HG02970 (cell line): ENCODE measurements at regions not wholly inside any gene's neighbourhood (a gene's known extent, or its start where the extent isn't known, plus 50 kb on each side); places are given as distances from the start of the nearest gene placed in this dataset.

Experiments
- ATAC-seq: cut with Tn5 transposase; IDR thresholded peaks from one replicate; pipeline ENCODE4 v1.9.1; 2021; ENCODE audit warnings: mild to moderate bottlenecking, moderate library complexity, moderate number of reproducible peaks; ENCODE audit not compliant: unreplicated experiment, low FRiP score

GRCh38 chr16:61344791-61345190, 691.4 kb downstream of the CDH8 start:
- ATAC-seq: no peak

- ATAC-seq: no peak
These were observed 703.8 kb downstream of the CDH8 start for GRCh38 chr16:61332461-61332860.

DNA sequence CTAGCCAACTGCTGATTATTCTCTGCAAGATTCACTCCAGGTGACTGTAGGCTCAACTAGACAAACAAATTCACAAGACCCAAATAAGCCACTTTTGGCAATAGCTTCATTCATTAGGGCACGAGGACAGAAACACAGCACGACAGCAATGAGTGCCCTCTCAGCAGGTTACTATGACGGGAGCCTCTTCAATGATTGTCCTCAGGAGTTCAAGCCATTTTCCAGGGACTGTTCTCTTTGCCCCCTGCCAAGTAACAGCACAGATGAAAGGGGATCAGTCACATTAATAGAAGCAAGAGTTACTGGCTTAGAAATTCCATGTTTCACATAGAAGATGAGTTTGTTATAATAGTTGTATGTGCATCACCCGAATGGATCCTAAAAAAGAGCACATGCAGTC, 712.2 kb downstream of the CDH8 start:
- no peak for ATAC-seq

- ATAC-seq: no peak
These were observed 712.8 kb downstream of the CDH8 start for GRCh38 chr16:61323456-61323855.

DNA sequence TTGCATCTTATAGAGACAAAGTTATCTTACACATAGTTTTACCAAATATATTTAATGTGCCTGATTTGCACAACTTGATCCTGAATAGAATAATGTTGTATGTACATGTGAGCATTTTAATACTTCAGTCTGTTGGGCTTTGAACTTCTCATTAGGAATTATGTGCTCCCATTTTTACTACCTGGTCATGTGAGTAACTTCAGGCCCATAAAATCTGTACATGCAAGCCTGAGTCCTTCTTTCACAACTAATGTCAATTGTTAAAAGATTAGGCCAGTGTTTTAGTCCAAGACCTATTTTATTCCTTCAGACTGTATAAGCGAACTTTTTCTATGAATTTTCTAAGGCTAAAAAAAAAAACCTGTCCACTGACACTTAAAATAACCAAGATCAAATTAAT, 715.4 kb downstream of the CDH8 start:
- ATAC-seq: no peak

DNA sequence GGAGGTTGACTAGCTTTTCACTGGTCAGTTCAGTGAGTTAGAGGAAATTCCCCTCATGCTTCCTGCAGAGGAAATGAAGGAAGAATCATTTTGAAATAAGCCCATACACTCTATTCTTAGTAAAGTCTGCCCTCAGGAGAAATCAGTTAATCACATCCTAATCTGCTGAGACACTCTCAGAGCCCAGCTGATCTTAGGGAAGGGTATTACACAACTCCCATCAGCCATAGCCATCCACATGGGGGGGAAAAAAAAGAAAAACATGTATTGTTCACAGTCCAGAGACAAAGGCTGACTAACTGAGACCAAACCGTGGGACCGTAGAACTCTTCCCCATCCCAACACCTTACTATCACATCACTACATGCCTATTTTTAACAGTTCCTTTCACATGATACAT, 722.3 kb downstream of the CDH8 start:
- ATAC-seq: no peak

DNA sequence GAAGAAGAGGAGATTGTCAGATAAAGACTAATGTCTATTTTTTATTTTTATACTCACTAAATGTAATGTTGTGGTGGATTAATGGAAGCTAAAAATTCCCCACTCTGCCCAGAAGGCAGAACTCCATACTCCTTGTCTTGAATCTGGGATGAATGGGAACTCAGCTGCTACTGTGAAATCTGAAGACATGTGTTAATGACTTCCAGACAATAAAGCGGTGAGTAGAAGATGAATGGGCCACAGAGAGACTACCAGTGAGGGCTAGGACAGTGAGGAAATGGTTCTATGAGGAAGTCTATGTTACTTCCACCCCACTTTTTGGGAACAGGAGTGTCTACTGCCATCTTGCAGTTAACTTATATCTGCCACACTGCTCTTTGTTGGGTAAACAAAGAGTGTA, 726.9 kb downstream of the CDH8 start:
- ATAC-seq: no peak

DNA sequence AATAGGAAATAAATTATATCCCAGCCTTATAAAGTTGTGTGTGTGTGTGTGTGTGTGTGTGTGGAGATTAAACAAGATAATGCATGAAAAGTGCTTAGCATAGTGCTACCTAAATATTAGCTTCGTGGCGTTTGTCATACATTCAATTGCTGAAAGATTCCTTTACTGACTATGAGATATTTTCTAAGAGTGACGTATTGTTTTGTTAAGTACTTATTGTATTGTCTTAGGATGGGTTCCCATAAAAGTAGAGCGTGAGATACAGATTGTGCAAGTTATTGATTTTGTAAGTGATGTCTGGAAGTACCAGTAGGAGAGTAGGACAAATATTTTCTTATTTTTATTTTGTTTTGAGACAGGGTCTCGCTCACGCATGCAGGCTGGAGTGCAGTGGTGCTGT, 730.0 kb downstream of the CDH8 start:
- no peak for ATAC-seq

GRCh38 chr16:61296814-61297213, 739.4 kb downstream of the CDH8 start:
- ATAC-seq: no peak

DNA sequence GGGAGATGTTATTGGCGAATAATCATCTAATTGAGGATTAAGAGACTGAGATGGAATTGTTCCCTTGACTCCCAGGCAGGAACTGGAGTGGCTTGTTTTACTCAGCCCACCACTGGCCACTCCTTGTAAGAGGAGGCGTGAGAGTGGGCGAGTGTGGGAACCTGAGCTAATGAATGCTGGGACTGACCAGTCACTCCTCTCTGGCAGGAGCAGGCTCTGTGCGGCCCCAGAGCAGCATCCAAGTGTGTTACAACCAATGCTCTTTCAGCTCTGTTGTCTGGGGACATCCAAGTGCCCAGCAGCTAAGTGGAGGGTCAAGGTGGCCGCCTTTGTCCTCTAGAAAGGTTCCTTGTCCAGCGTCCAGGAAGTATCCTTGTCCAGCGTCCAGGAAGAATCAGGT, 739.9 kb downstream of the CDH8 start:
- no peak for ATAC-seq

DNA sequence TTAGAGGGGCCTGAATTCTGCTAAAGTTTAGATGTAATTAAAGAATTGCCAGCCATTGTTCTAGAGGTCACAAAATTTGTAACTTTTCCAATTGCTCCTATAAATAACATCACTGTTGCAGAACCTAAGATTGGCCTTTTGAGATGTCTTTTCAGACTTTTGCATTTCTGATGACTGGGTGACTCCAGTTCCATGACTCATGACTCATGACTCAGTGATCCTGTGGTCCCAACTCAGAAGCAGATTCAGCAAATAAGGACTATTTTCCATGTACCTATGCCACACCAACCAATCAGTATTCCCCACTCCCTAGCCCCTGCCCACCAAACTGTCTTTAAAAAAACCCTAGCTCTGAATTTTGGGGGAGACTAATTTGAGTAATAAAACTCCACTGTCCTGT, 740.9 kb downstream of the CDH8 start:
- ATAC-seq: no peak

- ATAC-seq: no peak
These were observed 747.1 kb downstream of the CDH8 start for GRCh38 chr16:61289141-61289540.

GRCh38 chr16:61277849-61278248, 758.4 kb downstream of the CDH8 start:
- no peak for ATAC-seq

DNA sequence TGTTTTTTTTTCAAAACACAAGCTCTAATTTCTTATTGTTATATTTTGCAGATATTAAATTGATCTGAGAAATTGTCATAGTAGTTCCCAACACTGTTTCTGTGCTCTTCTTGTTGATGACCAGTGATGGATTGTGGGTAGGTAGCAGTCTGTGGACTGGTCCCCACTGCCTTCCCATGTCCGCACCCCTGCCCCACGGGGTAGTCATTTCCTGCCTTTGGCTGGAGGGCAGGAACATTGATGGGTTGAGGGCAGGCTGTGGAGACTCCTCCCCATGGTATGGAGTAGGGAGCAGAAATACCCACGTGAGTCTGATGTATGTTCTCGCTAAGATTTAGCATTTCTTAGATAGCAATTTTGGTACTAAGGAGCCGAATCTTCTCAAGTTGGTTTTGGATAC, 762.0 kb downstream of the CDH8 start:
- no peak for ATAC-seq

GRCh38 chr16:61270726-61271125, 765.5 kb downstream of the CDH8 start:
- no peak for ATAC-seq

DNA sequence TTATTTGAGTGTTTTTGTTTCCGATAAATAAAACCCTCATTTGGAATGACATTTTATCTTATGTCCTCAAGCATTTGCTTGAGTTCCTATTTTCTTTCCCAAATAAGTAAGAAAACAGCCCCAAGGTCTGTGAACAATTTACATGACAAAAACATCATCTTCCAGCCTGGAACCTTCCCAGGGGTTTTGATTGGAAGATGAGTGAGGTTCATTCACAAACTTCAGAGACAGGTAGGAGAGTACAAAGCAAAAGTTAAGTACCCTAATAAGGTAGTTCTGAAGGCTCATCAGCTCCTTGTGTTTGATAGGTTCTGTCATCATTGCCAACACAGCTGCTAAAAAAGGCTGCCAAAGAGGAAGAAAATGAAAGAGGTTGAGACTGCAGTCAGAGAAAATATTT, 772.8 kb downstream of the CDH8 start:
- no peak for ATAC-seq

- ATAC-seq: no peak
These were observed 774.9 kb downstream of the CDH8 start for GRCh38 chr16:61261315-61261714.

GRCh38 chr16:61246592-61246991, 789.6 kb downstream of the CDH8 start:
- ATAC-seq: no peak

- ATAC-seq: no peak
These were observed 792.3 kb downstream of the CDH8 start for GRCh38 chr16:61243954-61244353.

GRCh38 chr16:61237884-61238485, 798.3 kb downstream of the CDH8 start:
- ATAC-seq: no peak

DNA sequence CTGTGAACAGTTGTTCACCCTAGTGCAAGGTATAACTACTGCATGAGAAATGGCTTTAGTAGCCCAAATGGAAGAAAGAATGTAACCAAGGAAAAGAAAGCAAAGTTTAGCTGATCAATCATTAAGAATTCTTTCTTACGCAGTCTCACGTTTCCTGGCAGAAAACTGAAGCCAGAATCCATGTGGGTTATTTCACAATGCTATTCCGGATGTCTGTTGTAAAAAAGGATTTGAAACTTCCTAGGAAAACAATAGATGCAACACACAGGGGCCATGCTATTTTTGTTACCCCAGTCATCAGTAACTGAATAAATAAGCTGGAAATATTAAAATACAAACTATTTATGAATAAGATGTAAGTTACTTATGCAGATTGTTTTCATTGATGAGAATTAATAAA, 802.5 kb downstream of the CDH8 start:
- ATAC-seq: no peak

DNA sequence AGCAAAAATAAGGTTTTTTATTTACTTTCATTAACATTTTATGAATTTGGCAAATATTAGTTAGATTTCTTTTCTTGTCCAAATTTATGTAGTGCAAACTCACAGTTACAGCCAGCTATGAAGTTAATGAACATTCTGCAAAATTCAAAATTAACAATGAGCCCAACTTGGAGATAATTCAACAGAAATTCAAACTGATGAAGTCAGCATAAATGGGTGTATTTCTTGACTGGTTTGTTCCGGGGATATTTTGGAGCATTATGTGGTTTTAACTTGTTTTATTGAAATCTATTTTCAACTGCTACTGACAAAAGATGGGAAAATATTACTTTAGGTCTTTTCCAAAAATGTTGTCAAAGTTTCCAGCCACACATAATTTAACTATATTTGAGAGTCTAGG, 807.9 kb downstream of the CDH8 start:
- ATAC-seq: no peak

- no peak for ATAC-seq
These were observed 820.6 kb downstream of the CDH8 start for GRCh38 chr16:61215605-61216004.
